Activated B cell treated with CpG ODN at 0.5 μM for 24 hours (primary cell): ENCODE measurements at regions not wholly inside any gene's neighbourhood (a gene's known extent, or its start where the extent isn't known, plus 50 kb on each side); places are given as distances from the start of the nearest gene placed in this dataset.

ENCODE experiments used
- ATAC-seq: fragments of 200-7000 bp; cut with Tn5 transposase; one replicate; pipeline ENCODE4 v1.10.0; 2021; ENCODE audit warnings: low read depth, mild to moderate bottlenecking, moderate library complexity
- CTCF ChIA-PET: fragments of 350-600 bp; sonication (Branson Sonifier 250); formaldehyde crosslinking; loops from one replicate; lab custom pipeline; 2021; ENCODE audit warnings: antibody characterized with exemption; lab: Charles Lee
- POLR2A ChIA-PET: fragments of 350-600 bp; sonication (Branson Sonifier 250); formaldehyde crosslinking; loops from one replicate; lab custom pipeline; 2021; ENCODE audit warnings: antibody characterized with exemption; lab: Charles Lee
- DNase-seq: peaks from one replicate; pipeline ENCODE4 v3.0.0; 2022
- H3K27ac Mint-ChIP-seq: one replicate; pipeline ENCODE4 v1.8.0; 2020; ENCODE audit warnings: mixed read lengths
- H3K27me3 Mint-ChIP-seq: one replicate; pipeline ENCODE4 v1.8.0; 2021; ENCODE audit warnings: mixed read lengths
- H3K36me3 Mint-ChIP-seq: one replicate; pipeline ENCODE4 v1.8.0; 2021; ENCODE audit warnings: low read depth, mixed read lengths
- H3K4me1 Mint-ChIP-seq: one replicate; pipeline ENCODE4 v1.8.0; 2021; ENCODE audit warnings: mixed read lengths
- H3K4me3 Mint-ChIP-seq: one replicate; pipeline ENCODE4 v1.8.0; 2020; ENCODE audit warnings: mild to moderate bottlenecking, mixed read lengths
- H3K9me3 Mint-ChIP-seq: one replicate; pipeline ENCODE4 v1.8.0; 2020; ENCODE audit warnings: mixed read lengths
- intact Hi-C: fragments of 100-400 bp; cut with micrococcal nuclease; formaldehyde crosslinking; loops from one replicate; pipeline ENCODE4 v1.15.1; 2024
- TF ChIP-seq, protein P1 (sequence below): fragments of 200-600 bp; IDR thresholded peaks from one replicate; pipeline ENCODE4 v1.8.0; 2022; ENCODE audit warnings: antibody characterized with exemption, mild to moderate bottlenecking

DNA sequence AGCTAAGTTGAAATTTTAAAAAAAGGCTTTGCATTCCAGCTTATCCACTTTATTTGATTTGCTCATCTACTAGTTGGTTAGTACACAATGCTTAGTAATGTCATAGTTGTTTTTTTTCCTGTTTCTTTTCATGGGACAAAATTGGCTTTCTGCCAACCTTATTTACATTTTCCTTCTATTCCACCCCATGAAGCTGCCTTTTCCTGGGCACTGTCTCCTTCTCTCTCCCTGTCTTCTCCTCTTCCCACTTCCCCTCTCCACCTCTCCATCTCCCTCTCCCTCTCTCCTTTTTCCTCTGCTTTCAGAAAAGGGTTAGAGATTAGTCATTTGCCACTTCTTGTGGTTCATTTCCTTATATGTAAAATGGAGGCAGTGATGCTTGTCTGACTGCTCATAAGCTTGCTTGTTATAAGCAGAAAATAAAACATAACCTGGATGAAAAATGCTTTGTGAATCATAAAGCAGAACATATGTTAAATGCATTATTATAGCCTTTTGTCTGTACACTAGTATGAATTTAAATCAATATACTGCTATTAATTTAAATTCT is 181.9 kb downstream of the CEP135 start:
- Mint-ChIP-seq H3K27me3 (no peaks in the 10 kb centered on the region), H3K27ac (no peak overlapping the region), H3K4me1 (peaks cover 3% of the 10 kb centered on the region), H3K36me3 (no peaks in the 10 kb centered on the region), H3K4me3 (no peak overlapping the region), H3K9me3 (no peaks in the 10 kb centered on the region)
- CTCF ChIA-PET, result no interaction called here
- POLR2A ChIA-PET, result no interaction called here
- TF ChIP-seq, protein P1, sequence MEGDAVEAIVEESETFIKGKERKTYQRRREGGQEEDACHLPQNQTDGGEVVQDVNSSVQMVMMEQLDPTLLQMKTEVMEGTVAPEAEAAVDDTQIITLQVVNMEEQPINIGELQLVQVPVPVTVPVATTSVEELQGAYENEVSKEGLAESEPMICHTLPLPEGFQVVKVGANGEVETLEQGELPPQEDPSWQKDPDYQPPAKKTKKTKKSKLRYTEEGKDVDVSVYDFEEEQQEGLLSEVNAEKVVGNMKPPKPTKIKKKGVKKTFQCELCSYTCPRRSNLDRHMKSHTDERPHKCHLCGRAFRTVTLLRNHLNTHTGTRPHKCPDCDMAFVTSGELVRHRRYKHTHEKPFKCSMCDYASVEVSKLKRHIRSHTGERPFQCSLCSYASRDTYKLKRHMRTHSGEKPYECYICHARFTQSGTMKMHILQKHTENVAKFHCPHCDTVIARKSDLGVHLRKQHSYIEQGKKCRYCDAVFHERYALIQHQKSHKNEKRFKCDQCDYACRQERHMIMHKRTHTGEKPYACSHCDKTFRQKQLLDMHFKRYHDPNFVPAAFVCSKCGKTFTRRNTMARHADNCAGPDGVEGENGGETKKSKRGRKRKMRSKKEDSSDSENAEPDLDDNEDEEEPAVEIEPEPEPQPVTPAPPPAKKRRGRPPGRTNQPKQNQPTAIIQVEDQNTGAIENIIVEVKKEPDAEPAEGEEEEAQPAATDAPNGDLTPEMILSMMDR, result no peak
- DNase-seq (no peak), ATAC-seq (no peak)
- intact Hi-C loops, result no loop called here

DNA sequence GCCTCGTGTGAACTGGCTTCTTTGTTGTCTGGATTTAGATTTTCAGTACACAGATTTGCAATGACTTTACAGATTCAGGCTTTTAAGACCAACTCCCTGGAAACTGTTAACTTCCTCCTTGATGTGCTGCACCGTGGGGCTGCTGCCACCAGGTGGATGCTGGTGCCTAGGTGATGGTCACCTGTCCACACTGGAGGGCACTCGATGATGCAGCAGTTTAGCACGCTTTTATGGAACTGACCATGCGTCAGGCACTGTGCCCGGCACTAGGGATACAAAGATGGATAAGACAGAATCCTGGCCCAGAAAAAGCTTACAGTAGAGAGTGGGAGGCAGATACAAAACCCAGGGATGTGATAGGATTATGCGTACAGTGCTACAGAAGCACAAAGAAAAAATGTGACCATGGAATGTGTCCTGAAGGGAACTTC is 180.7 kb downstream of the CEP135 start:
- TF ChIP-seq, protein P1, result no peak
- Mint-ChIP-seq H3K4me3 (no peak overlapping the region), H3K36me3 (no peaks in the 10 kb centered on the region), H3K4me1 (peaks cover 3% of the 10 kb centered on the region), H3K27ac (no peak overlapping the region), H3K9me3 (no peaks in the 10 kb centered on the region), H3K27me3 (peaks cover 2% of the 10 kb centered on the region)
- CTCF ChIA-PET, result no interaction called here
- DNase-seq, result no peak
- no peak for ATAC-seq
- POLR2A ChIA-PET, result no interaction called here
- intact Hi-C loops, result no loop called here

DNA sequence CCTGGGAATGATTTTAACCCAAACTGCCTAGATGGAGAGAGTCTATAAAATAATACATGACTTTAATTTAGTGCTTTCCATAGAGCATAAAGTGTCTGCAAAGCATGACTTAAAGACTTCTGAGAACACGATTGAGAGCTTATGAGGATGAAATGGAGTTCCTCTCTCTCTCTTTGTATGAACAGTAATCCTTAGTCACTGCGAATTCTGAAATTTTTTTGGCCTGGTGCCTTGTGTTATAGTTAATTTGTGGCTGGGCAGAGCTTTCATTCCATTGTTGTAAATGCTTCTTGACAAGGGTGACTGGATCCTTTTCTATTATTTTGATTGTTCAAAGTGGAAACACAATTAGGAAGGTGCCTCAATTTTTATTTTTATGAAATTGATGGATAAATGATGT is 179.5 kb downstream of the CEP135 start:
- no peak for ATAC-seq
- Mint-ChIP-seq H3K36me3 (no peaks in the 10 kb centered on the region), H3K27ac (no peak overlapping the region), H3K9me3 (no peaks in the 10 kb centered on the region), H3K27me3 (peaks cover 2% of the 10 kb centered on the region), H3K4me1 (peaks cover 3% of the 10 kb centered on the region), H3K4me3 (no peak overlapping the region)
- DNase-seq, result no peak
- TF ChIP-seq, protein P1, result no peak
- CTCF ChIA-PET, result no interaction called here
- intact Hi-C loops, result no loop called here
- POLR2A ChIA-PET, result no interaction called here

DNA sequence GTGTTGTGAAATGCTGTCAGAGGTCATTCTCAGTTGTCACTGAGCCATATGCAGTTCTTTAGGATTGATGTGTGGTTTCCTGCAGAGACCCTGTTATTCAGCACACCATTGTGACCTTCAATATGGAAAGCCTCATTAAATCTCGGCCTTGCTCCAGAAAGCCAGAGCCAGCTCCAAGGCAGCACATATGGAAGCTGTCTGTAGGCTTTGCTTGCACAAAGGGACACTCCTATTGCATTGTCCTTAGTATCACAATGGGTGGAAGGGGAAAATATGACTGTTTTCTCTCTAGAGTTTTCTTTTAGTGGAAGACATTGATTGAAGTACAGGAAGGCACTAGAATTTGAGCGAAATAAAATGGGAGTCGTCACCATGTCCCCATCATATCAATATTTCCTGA is 179.0 kb downstream of the CEP135 start:
- Mint-ChIP-seq H3K36me3 (no peaks in the 10 kb centered on the region), H3K4me1 (peaks cover 3% of the 10 kb centered on the region), H3K4me3 (no peak overlapping the region), H3K27me3 (peaks cover 2% of the 10 kb centered on the region), H3K9me3 (no peaks in the 10 kb centered on the region), H3K27ac (no peak overlapping the region)
- POLR2A ChIA-PET, result no interaction called here
- TF ChIP-seq, protein P1, result no peak
- ATAC-seq (no peak), DNase-seq (no peak)
- CTCF ChIA-PET, result no interaction called here
- intact Hi-C loops, result no loop called here

DNA sequence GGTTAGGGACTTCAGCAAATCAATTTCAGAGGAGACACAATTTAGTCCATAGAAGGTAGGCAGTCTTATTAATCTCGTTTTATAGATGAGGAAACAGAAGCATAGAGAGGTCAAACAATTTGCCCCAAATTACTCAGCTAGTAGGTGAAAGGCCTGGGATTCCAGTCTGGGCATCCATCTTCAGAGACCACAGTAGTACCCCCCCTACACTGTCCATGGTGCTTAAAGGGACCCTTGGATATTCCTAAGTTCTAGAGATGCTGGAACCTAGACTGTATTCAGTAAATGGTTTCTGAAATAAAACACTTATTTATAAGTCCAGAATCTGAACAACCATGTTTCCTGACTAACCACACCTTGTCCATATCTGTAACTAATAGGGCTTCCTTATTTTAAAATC is 174.8 kb downstream of the CEP135 start:
- intact Hi-C loops, result no loop called here
- TF ChIP-seq, protein P1, result no peak
- Mint-ChIP-seq H3K4me3 (no peak overlapping the region), H3K27me3 (peaks cover 2% of the 10 kb centered on the region), H3K36me3 (no peaks in the 10 kb centered on the region), H3K4me1 (no peaks in the 10 kb centered on the region), H3K9me3 (no peaks in the 10 kb centered on the region), H3K27ac (no peak overlapping the region)
- ChIA-PET CTCF (no interaction called here), POLR2A (no interaction called here)
- no peak for ATAC-seq
- no peak for DNase-seq
